Left lung (tissue), 4 donors: ENCODE measurements at regions not wholly inside any gene's neighbourhood (a gene's known extent, or its start where the extent isn't known, plus 50 kb on each side); places are given as distances from the start of the nearest gene placed in this dataset.
A peak's percentile ranks its signal among the peaks of the same experiment; 100 is the strongest.

ENCODE experiments used
- ATAC-seq: fragments of 200-7000 bp; cut with Tn5 transposase; one replicate; pipeline ENCODE4 v1.9.1; 2020; ENCODE audit warnings: moderate library complexity
- DNase-seq, 4 donors: peaks; one replicate each; pipeline ENCODE4 v3.0.0-alpha.2; 2013 to 2020
- H3K27ac ChIP-seq, 2 donors: fragments of 200-600 bp; sonication (generic) in 1 of 2; one replicate each; pipeline versions ENCODE4 v1.5.0 to v1.8.0; 2020 to 2021
- H3K27me3 ChIP-seq, 2 donors: fragments of 200-600 bp; sonication (generic) in 1 of 2; one replicate each; pipeline versions ENCODE4 v1.5.0 to v1.8.0; 2020 to 2021
- H3K36me3 ChIP-seq, 2 donors: fragments of 200-600 bp; sonication (generic) in 1 of 2; one replicate each; pipeline versions ENCODE4 v1.5.0 to v1.8.0; 2020 to 2021
- H3K4me1 ChIP-seq, 2 donors: fragments of 200-600 bp; one replicate each; pipeline ENCODE4 v1.8.0; 2021
- H3K4me3 ChIP-seq, 2 donors: fragments of 200-600 bp; sonication (generic) in 1 of 2; one replicate each; pipeline versions ENCODE4 v1.5.0 to v1.8.0; 2020 to 2021; ENCODE audit warnings: mild to moderate bottlenecking in 1 of 2
- H3K9me3 ChIP-seq, 2 donors: fragments of 200-600 bp; sonication (generic) in 1 of 2; one replicate each; pipeline versions ENCODE4 v1.5.0 to v1.8.0; 2020 to 2021
- CTCF ChIP-seq, 2 donors: fragments of 200-600 bp; sonication (generic) in 1 of 2; IDR thresholded peaks; one replicate each; pipeline versions ENCODE4 v1.5.0 to v1.8.0; 2021; ENCODE audit warnings: antibody characterized with exemption in 2 of 2
- intact Hi-C, 2 donors: fragments of 100-400 bp; cut with DNase I; formaldehyde crosslinking; loops; one replicate each; pipeline versions ENCODE4 v1.11.2 to v1.14.2; 2022
- donor health status: DM: no; HTN: yes; CAD: no.
- donor health status: DM: no; HTN: no; CAD: no.

GRCh38 chr18:38244480-38244879 is 678.9 kb upstream of the CELF4 start:
- Histone ChIP-seq H3K27ac (no peak overlapping the region), H3K4me3 (no peak overlapping the region), H3K27me3 (no peaks in the 10 kb centered on the region), H3K9me3 (no peaks in the 10 kb centered on the region), H3K36me3 (no peaks in the 10 kb centered on the region), H3K4me1 (no peaks in the 10 kb centered on the region)
- ATAC-seq (no peak), DNase-seq (peak in 2 of 4 donors; percentile 26 to 45)
- TF ChIP-seq CTCF (IDR thresholded peaks at IDR 0.05): no peak
- intact Hi-C loops: no loop called here

- ATAC-seq: no peak
- Histone ChIP-seq H3K36me3 (no peaks in the 10 kb centered on the region), H3K27me3 (no peaks in the 10 kb centered on the region), H3K9me3 (no peaks in the 10 kb centered on the region), H3K4me1 (no peaks in the 10 kb centered on the region), H3K27ac (no peak overlapping the region), H3K4me3 (no peak overlapping the region)
- no peak for TF ChIP-seq CTCF (IDR thresholded peaks at IDR 0.05)
- intact Hi-C loops: no loop called here
- DNase-seq: no peak
Observed at GRCh38 chr18:38243291-38243690, 677.7 kb upstream of the CELF4 start.

GRCh38 chr18:38241736-38242135 is 676.1 kb upstream of the CELF4 start:
- Histone ChIP-seq H3K9me3 (no peaks in the 10 kb centered on the region), H3K4me1 (no peaks in the 10 kb centered on the region), H3K36me3 (no peaks in the 10 kb centered on the region), H3K27ac (no peak overlapping the region), H3K4me3 (no peak overlapping the region), H3K27me3 (no peaks in the 10 kb centered on the region)
- ATAC-seq: no peak
- intact Hi-C loops: no loop called here
- no peak for DNase-seq
- TF ChIP-seq CTCF (IDR thresholded peaks at IDR 0.05): no peak

GRCh38 chr18:38241216-38241615 is 675.6 kb upstream of the CELF4 start:
- ATAC-seq: no peak
- TF ChIP-seq CTCF (IDR thresholded peaks at IDR 0.05): no peak
- intact Hi-C loops: no loop called here

GRCh38 chr18:38239606-38240005 is 674.0 kb upstream of the CELF4 start:
- TF ChIP-seq CTCF (IDR thresholded peaks at IDR 0.05): no peak
- Histone ChIP-seq H3K27me3 (no peaks in the 10 kb centered on the region), H3K4me3 (no peak overlapping the region), H3K36me3 (no peaks in the 10 kb centered on the region), H3K9me3 (no peaks in the 10 kb centered on the region), H3K4me1 (no peaks in the 10 kb centered on the region), H3K27ac (no peak overlapping the region)
- ATAC-seq (no peak), DNase-seq (no peak)
- intact Hi-C loops: no loop called here

More at GRCh38 chr18:38241216-38241615, 675.6 kb upstream of the CELF4 start:
- Histone ChIP-seq H3K36me3 (no peaks in the 10 kb centered on the region), H3K9me3 (no peaks in the 10 kb centered on the region), H3K27ac (no peak overlapping the region), H3K4me1 (no peaks in the 10 kb centered on the region), H3K4me3 (no peak overlapping the region), H3K27me3 (no peaks in the 10 kb centered on the region)
- DNase-seq: no peak
